Loucy (cell line): ENCODE measurements at regions not wholly inside any gene's neighbourhood (a gene's known extent, or its start where the extent isn't known, plus 50 kb on each side); places are given as distances from the start of the nearest gene placed in this dataset.

Source experiments
- EZH2phosphoT487 ChIP-seq: fragments of 200-600 bp; IDR thresholded peaks from 2 replicates; pipeline ENCODE4 v1.6.1; 2018; ENCODE audit warnings: antibody characterized with exemption, mild to moderate bottlenecking, moderate library complexity, borderline replicate concordance
- TF ChIP-seq, protein P1 (sequence below): fragments of 200-600 bp; sonication (generic); conservative IDR thresholded peaks from 2 replicates; pipeline ENCODE4 v1.5.1; 2014; ENCODE audit warnings: mild to moderate bottlenecking, antibody characterized with exemption, low read length

DNA sequence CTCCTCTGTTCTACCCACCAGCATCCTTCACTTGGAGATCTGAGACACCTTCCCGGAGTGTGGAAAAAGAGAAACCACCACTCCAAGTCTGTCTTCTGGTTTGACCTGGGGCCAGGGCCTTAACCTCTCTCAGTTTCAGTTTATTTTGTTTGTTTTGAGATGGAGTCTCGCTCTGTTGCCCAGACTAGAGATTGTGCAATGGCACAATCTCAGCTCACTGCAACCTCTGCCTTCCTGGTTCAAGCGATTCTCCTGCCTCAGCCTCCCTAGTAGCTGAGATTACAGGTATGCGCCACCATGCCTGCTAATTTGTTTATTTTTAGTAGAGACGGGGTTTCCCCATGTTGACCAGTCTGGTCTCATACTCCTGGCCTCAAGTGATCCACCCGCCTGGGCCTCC lies 271.1 kb upstream of the TNRC6C start:
- TF ChIP-seq, protein P1, sequence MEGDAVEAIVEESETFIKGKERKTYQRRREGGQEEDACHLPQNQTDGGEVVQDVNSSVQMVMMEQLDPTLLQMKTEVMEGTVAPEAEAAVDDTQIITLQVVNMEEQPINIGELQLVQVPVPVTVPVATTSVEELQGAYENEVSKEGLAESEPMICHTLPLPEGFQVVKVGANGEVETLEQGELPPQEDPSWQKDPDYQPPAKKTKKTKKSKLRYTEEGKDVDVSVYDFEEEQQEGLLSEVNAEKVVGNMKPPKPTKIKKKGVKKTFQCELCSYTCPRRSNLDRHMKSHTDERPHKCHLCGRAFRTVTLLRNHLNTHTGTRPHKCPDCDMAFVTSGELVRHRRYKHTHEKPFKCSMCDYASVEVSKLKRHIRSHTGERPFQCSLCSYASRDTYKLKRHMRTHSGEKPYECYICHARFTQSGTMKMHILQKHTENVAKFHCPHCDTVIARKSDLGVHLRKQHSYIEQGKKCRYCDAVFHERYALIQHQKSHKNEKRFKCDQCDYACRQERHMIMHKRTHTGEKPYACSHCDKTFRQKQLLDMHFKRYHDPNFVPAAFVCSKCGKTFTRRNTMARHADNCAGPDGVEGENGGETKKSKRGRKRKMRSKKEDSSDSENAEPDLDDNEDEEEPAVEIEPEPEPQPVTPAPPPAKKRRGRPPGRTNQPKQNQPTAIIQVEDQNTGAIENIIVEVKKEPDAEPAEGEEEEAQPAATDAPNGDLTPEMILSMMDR, result no peak
- TF ChIP-seq EZH2phosphoT487, result no peak
